HepG2 (cell line): ENCODE measurements at regions not wholly inside any gene's neighbourhood (a gene's known extent, or its start where the extent isn't known, plus 50 kb on each side); places are given as distances from the start of the nearest gene placed in this dataset.

Experiments
- HHEX ChIP-seq: IDR thresholded peaks from 2 replicates; pipeline ENCODE4 v1.6.1; 2016; ENCODE audit warnings: control low read depth
- ZNF207 ChIP-seq: fragments of 450-650 bp; IDR thresholded peaks from 2 replicates; pipeline ENCODE4 v1.6.1; 2016; ENCODE audit warnings: antibody characterized with exemption, borderline replicate concordance

- no peak for TF ChIP-seq ZNF207
- TF ChIP-seq HHEX: no peak
Observed at GRCh38 chr21:28633839-28634555, 358.7 kb downstream of the LTN1 start.
